PC-9 (cell line): ENCODE measurements at regions not wholly inside any gene's neighbourhood (a gene's known extent, or its start where the extent isn't known, plus 50 kb on each side); places are given as distances from the start of the nearest gene placed in this dataset.

ENCODE experiments used
- BruUV-seq: library from RNA; stranded (reverse); fragments of 400-500 nt; replicated peaks from 2 replicates; lab custom pipeline; 2021; lab: Mats Ljungman, UMichigan
- CTCF ChIA-PET: fragments of 300-600 bp; sonication (Branson Sonifier 250); formaldehyde crosslinking; loops from one replicate; lab custom pipeline; 2022; ENCODE audit warnings: antibody characterized with exemption; lab: Charles Lee
- POLR2A ChIA-PET: fragments of 300-600 bp; sonication (Branson Sonifier 250); formaldehyde crosslinking; loops from one replicate; lab custom pipeline; 2022; ENCODE audit warnings: antibody characterized with exemption; ENCODE audit not compliant: unreplicated experiment; lab: Charles Lee
- DNase-seq, 2 experiments: peaks; one replicate each; pipeline versions ENCODE4 v3.0.0 to v3.0.0-alpha.2; 2015 to 2022; ENCODE audit warnings: mixed read lengths in 1 of 2
- H2AFZ ChIP-seq: fragments of 200-600 bp; sonication (generic); 2 replicates; pipeline ENCODE4 v1.8.1; 2017; ENCODE audit warnings: antibody characterized with exemption
- H3F3A ChIP-seq: fragments of 200-600 bp; sonication (generic); 2 replicates; pipeline ENCODE4 v1.8.1; 2017; ENCODE audit warnings: antibody characterized with exemption, mild to moderate bottlenecking, low read depth; ENCODE audit not compliant: insufficient read depth
- H3K27ac ChIP-seq: fragments of 200-600 bp; sonication (generic); 2 replicates; pipeline ENCODE4 v1.6.1; 2016; ENCODE audit warnings: mixed run types
- H3K27me3 ChIP-seq: fragments of 200-600 bp; sonication (generic); 2 replicates; pipeline ENCODE4 v1.6.1; 2016; ENCODE audit warnings: low read depth, mixed run types; ENCODE audit not compliant: insufficient read depth
- H3K36me3 ChIP-seq: fragments of 200-600 bp; sonication (generic); 2 replicates; pipeline ENCODE4 v1.6.1; 2016; ENCODE audit warnings: low read depth, mixed run types
- H3K4me1 ChIP-seq: fragments of 200-600 bp; sonication (generic); replicated peaks from 2 replicates; pipeline ENCODE4 v1.6.1; 2016; ENCODE audit warnings: mixed run types; ENCODE audit not compliant: insufficient read depth
- H3K4me2 ChIP-seq: fragments of 200-600 bp; sonication (generic); 2 replicates; pipeline ENCODE4 v1.6.1; 2017; ENCODE audit warnings: mixed run types
- H3K4me3 ChIP-seq: fragments of 200-600 bp; sonication (generic); 2 replicates; pipeline ENCODE4 v1.6.1; 2016; ENCODE audit warnings: mixed run types
- H3K79me2 ChIP-seq: fragments of 200-600 bp; sonication (generic); 2 replicates; pipeline ENCODE4 v1.6.1; 2017; ENCODE audit warnings: low read depth, mixed run types
- H3K9me2 ChIP-seq: fragments of 200-600 bp; sonication (generic); 2 replicates; pipeline ENCODE4 v1.8.1; 2017; ENCODE audit warnings: mild to moderate bottlenecking; ENCODE audit not compliant: insufficient read depth
- H3K9me3 ChIP-seq: fragments of 200-600 bp; sonication (generic); 2 replicates; pipeline ENCODE4 v1.8.1; 2016; ENCODE audit warnings: low read depth; ENCODE audit not compliant: insufficient read depth
- H4K20me1 ChIP-seq: fragments of 200-600 bp; sonication (generic); 2 replicates; pipeline ENCODE4 v1.8.1; 2017; ENCODE audit not compliant: insufficient read depth
- EZH2 ChIP-seq: fragments of 200-600 bp; sonication (generic); IDR thresholded peaks from 2 replicates; pipeline ENCODE4 v1.8.0; 2017; ENCODE audit warnings: antibody characterized with exemption, low read depth
- intact Hi-C: fragments of 100-400 bp; cut with micrococcal nuclease; formaldehyde crosslinking; loops from one replicate; pipeline ENCODE4 v1.10.0; 2022; ENCODE audit not compliant: unreplicated experiment
- TF ChIP-seq, protein P1 (sequence below): fragments of 200-600 bp; sonication (generic); conservative IDR thresholded peaks from 2 replicates; pipeline ENCODE4 v1.6.1; 2017; ENCODE audit warnings: mixed run types, antibody characterized with exemption, mild to moderate bottlenecking, moderate library complexity

DNA sequence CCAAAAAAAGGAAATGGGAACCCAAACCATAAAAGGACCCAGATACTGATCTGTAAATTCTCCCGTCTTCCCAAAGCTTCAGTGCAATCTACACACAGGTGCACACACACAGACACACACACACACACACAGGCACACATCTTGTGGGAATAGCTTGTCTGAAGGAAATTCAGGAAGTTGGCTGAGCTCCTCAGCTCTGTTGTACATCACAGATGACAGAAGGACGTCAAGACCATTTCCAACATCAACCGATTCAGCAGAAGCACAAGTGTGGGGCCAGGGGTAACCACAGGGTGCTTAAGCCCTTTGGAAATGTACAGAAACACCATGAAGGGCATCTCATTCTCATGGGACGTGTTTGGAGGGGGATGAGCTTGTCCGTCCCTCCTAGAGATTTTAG lies 498.1 kb upstream of the PSMD7 start:
- Histone ChIP-seq H3K27me3 (peaks cover 39% of the 10 kb centered on the region), H3K79me2 (no peaks in the 10 kb centered on the region), H3K9me3 (no peaks in the 10 kb centered on the region), H2AFZ (no peak overlapping the region), H3K36me3 (no peaks in the 10 kb centered on the region), H3K4me2 (no peak overlapping the region), H3K27ac (no peak overlapping the region), H3K4me1 (no peaks in the 10 kb centered on the region), H3K4me3 (no peak overlapping the region), H3K9me2 (no peaks in the 10 kb centered on the region), H4K20me1 (no peaks in the 10 kb centered on the region), H3F3A (no peaks in the 10 kb centered on the region)
- CTCF ChIA-PET = no interaction called here
- intact Hi-C loops = no loop called here
- DNase-seq = no peak
- TF ChIP-seq, protein P1, sequence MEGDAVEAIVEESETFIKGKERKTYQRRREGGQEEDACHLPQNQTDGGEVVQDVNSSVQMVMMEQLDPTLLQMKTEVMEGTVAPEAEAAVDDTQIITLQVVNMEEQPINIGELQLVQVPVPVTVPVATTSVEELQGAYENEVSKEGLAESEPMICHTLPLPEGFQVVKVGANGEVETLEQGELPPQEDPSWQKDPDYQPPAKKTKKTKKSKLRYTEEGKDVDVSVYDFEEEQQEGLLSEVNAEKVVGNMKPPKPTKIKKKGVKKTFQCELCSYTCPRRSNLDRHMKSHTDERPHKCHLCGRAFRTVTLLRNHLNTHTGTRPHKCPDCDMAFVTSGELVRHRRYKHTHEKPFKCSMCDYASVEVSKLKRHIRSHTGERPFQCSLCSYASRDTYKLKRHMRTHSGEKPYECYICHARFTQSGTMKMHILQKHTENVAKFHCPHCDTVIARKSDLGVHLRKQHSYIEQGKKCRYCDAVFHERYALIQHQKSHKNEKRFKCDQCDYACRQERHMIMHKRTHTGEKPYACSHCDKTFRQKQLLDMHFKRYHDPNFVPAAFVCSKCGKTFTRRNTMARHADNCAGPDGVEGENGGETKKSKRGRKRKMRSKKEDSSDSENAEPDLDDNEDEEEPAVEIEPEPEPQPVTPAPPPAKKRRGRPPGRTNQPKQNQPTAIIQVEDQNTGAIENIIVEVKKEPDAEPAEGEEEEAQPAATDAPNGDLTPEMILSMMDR = no peak
- no peak for TF ChIP-seq EZH2
- no TSS peak for BruUV-seq
- POLR2A ChIA-PET = no interaction called here

DNA sequence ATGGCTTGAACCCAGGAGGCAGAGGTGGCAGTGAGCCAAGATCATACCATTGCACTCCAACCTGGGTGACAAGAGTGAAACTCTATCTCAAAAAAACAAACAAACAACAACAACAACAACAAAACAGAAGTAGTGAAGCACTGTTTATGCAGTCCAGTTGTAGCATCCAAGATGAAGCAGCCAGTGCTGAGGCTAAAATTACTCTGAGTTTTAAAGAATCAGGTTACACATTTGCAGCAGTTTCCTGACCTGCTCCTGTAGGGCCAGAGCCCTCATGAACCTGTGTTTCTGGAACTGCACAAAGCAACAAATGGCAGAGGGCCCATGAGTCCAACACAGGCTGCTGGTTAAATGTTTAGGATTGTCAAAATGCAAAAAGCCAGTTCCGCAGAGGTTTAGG lies 499.5 kb upstream of the PSMD7 start:
- CTCF ChIA-PET = no interaction called here
- POLR2A ChIA-PET = no interaction called here

DNA sequence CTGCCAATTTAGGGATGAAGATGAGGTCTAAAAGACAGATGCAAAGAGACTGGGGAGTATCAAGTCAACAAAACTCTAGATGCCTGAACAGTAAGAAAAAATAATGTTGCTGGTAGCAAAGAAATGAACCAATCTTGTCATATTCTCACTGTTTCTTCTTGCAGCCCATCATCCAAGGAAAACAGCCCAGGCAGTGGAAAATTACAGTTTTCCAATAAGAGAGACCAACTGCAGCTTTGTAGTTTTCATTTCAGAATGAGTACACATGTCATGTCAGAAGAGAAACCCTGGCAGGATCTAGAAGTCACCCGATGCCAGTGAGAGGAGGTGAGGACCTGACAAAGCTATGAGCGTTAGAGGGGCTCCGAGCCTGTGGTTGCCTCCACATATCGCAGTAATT lies 500.4 kb upstream of the PSMD7 start:
- Histone ChIP-seq H3K36me3 (no peaks in the 10 kb centered on the region), H3K27me3 (peaks cover 48% of the 10 kb centered on the region), H3K79me2 (no peaks in the 10 kb centered on the region), H3K9me2 (no peaks in the 10 kb centered on the region), H3K9me3 (no peaks in the 10 kb centered on the region), H4K20me1 (no peaks in the 10 kb centered on the region), H2AFZ (no peak overlapping the region), H3K27ac (no peak overlapping the region), H3F3A (no peaks in the 10 kb centered on the region), H3K4me1 (no peaks in the 10 kb centered on the region), H3K4me3 (no peak overlapping the region), H3K4me2 (no peak overlapping the region)
- intact Hi-C loops = no loop called here
- ChIA-PET POLR2A (no interaction called here), CTCF (no interaction called here)
- DNase-seq = no peak
- BruUV-seq = no TSS peak
- TF ChIP-seq, protein P1 = no peak
- no peak for TF ChIP-seq EZH2

More for the DNA sequence above, 499.5 kb upstream of the PSMD7 start:
- H2AFZ ChIP-seq = no peak overlapping the region
- H3F3A ChIP-seq = no peaks in the 10 kb centered on the region
- no peaks in the 10 kb centered on the region for H3K4me1 ChIP-seq
- TF ChIP-seq, protein P1 = no peak
- TF ChIP-seq EZH2 = no peak
- H3K9me2 ChIP-seq = no peaks in the 10 kb centered on the region
- no peaks in the 10 kb centered on the region for H3K36me3 ChIP-seq
- no peaks in the 10 kb centered on the region for H3K9me3 ChIP-seq
- no peaks in the 10 kb centered on the region for H3K79me2 ChIP-seq
- H3K4me2 ChIP-seq = no peak overlapping the region
- no peaks in the 10 kb centered on the region for H4K20me1 ChIP-seq
- H3K4me3 ChIP-seq = no peak overlapping the region
- no peak for DNase-seq
- BruUV-seq = no TSS peak
- H3K27ac ChIP-seq = no peak overlapping the region
- peaks cover 52% of the 10 kb centered on the region for H3K27me3 ChIP-seq
- intact Hi-C loops = no loop called here
